Stomach (tissue), 8 donors: ENCODE measurements at regions not wholly inside any gene's neighbourhood (a gene's known extent, or its start where the extent isn't known, plus 50 kb on each side); places are given as distances from the start of the nearest gene placed in this dataset.

Experiments used
- DNase-seq, 2 donors: peaks; one replicate each; pipeline versions ENCODE4 v3.0.0 to v3.0.0-alpha.2; 2013 to 2019
- H3K27ac ChIP-seq, 5 donors: fragments of 200-600 bp in 4 of 5; sonication (generic) in 4 of 5; one replicate each; pipeline ENCODE4 v1.5.1; 2013 to 2019; ENCODE audit warnings: mild to moderate bottlenecking in 1 of 5, moderate library complexity in 1 of 5
- H3K27me3 ChIP-seq, 3 donors: fragments of 200-600 bp; sonication (generic); one replicate each; pipeline ENCODE4 v1.5.1; 2017 to 2019; ENCODE audit warnings: mixed run types in 1 of 3
- H3K36me3 ChIP-seq, 4 donors: fragments of 200-600 bp; sonication (generic); 1 replicate in 3 of 4; 2 replicates in 1 of 4; pipeline ENCODE4 v1.5.1; 2016 to 2019
- H3K4me1 ChIP-seq, 4 donors: fragments of 200-600 bp; sonication (generic); one replicate each; pipeline ENCODE4 v1.5.1; 2016 to 2019
- H3K4me3 ChIP-seq, 4 donors: fragments of 200-600 bp; sonication (generic) in 3 of 4; one replicate each; pipeline ENCODE4 v1.5.1; 2016 to 2019; ENCODE audit warnings: mild to moderate bottlenecking in 1 of 4
- H3K9me3 ChIP-seq, 4 donors: fragments of 200-600 bp; sonication (generic); one replicate each; pipeline ENCODE4 v1.5.1; 2016 to 2019
- EP300 ChIP-seq: sonication (generic); formaldehyde crosslinking; IDR thresholded peaks from one replicate; pipeline ENCODE4 v1.6.1; 2017; ENCODE audit warnings: antibody characterized with exemption
- POLR2A ChIP-seq, 4 donors: fragments of 450-650 bp; IDR thresholded peaks; one replicate each; pipeline ENCODE4 v1.6.1; 2016; ENCODE audit warnings: antibody characterized with exemption in 4 of 4, control low read depth in 2 of 4, mild to moderate bottlenecking in 1 of 4, moderate library complexity in 1 of 4
- POLR2AphosphoS5 ChIP-seq, 3 donors: sonication (generic); formaldehyde crosslinking; IDR thresholded peaks; one replicate each; pipeline ENCODE4 v1.6.1; 2016; ENCODE audit warnings: antibody characterized with exemption in 3 of 3
- WGBS, 5 donors: extraction: QIAGEN DNeasy Blood & Tissue Kit in 3 of 5; methylation state at CpG; one replicate each; pipeline versions ENCODE4 v1.1.5 to v1.1.7; 2013 to 2018; 5-methylcytosine and 5-hydroxymethylcytosine counted together
- intact Hi-C: fragments of 100-400 bp; cut with DNase I; formaldehyde crosslinking; loops from one replicate; pipeline ENCODE4 v1.15.1; 2023; ENCODE audit warnings: low total_unique reads
- TF ChIP-seq, protein P1 (sequence below), 7 experiments: fragments of 450-650 bp in 4 of 7; fragments of 200-600 bp in 3 of 7; sonication (generic) in 3 of 7; IDR thresholded peaks; one replicate each; pipeline ENCODE4 v1.5.1; 2016 to 2019; ENCODE audit warnings: antibody characterized with exemption in 7 of 7, control low read depth in 2 of 7, mild to moderate bottlenecking in 1 of 7
- donor health status: healthy with polysubstance abuse.
- donor health status: Bipolar disorder and iron deficiency.
- donor health status: healthy.

DNA sequence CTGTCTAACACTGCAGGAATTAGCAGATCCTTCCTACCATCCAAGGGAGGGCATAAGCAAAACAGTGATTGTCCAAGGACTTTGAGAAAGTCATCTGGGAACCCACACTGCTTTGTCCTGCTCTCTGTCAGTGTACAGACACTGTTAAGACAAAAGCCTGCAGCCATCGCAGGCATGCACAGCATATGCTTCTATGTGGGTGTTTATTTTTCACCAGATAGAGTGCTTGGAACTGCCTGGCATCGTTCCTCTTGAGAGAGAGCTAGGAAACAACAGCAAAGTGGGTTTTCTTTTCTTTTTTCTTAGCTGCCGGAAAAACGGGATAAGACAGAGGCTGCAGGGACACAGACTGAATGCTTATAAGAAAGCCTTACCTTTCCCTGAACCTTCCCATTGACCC lies 212.3 kb downstream of the ICE1 start:
- DNase-seq = peak in 1 of 2 donors; percentile 29
- H3K36me3 ChIP-seq = no peaks in the 10 kb centered on the region
- no peak overlapping the region for H3K27ac ChIP-seq
- WGBS, 5 donors = 47 to 74% (median 64%) methylated on average over 4 of the region's 4 CpGs
- TF ChIP-seq, protein P1, sequence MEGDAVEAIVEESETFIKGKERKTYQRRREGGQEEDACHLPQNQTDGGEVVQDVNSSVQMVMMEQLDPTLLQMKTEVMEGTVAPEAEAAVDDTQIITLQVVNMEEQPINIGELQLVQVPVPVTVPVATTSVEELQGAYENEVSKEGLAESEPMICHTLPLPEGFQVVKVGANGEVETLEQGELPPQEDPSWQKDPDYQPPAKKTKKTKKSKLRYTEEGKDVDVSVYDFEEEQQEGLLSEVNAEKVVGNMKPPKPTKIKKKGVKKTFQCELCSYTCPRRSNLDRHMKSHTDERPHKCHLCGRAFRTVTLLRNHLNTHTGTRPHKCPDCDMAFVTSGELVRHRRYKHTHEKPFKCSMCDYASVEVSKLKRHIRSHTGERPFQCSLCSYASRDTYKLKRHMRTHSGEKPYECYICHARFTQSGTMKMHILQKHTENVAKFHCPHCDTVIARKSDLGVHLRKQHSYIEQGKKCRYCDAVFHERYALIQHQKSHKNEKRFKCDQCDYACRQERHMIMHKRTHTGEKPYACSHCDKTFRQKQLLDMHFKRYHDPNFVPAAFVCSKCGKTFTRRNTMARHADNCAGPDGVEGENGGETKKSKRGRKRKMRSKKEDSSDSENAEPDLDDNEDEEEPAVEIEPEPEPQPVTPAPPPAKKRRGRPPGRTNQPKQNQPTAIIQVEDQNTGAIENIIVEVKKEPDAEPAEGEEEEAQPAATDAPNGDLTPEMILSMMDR (IDR thresholded peaks at IDR 0.05) = no peak
- TF ChIP-seq EP300 = no peak
- TF ChIP-seq POLR2AphosphoS5 (IDR thresholded peaks at IDR 0.05) = no peak
- intact Hi-C loops = no loop called here
- no peaks in the 10 kb centered on the region for H3K9me3 ChIP-seq
- H3K27me3 ChIP-seq = no peaks in the 10 kb centered on the region
- H3K4me3 ChIP-seq = no peak overlapping the region
- H3K4me1 ChIP-seq = peaks cover 0 to 15% (median 0%) of the 10 kb centered on the region in 4 donors

GRCh38 chr5:5633579-5633978 lies 211.1 kb downstream of the ICE1 start:
- 56 to 71% (median 68%) methylated on average over 4 of the region's 4 CpGs for WGBS, 5 donors
- Histone ChIP-seq H3K36me3 (no peaks in the 10 kb centered on the region), H3K27me3 (no peaks in the 10 kb centered on the region), H3K9me3 (no peaks in the 10 kb centered on the region), H3K27ac (no peak overlapping the region), H3K4me3 (no peak overlapping the region), H3K4me1 (peaks cover 0 to 10% (median 0%) of the 10 kb centered on the region in 4 donors)
- intact Hi-C loops = no loop called here
- DNase-seq = no peak
- TF ChIP-seq, protein P1 (IDR thresholded peaks at IDR 0.05) = no peak
- TF ChIP-seq EP300 = no peak
- TF ChIP-seq POLR2AphosphoS5 (IDR thresholded peaks at IDR 0.05) = no peak
- TF ChIP-seq POLR2A (IDR thresholded peaks at IDR 0.05) = no peak

GRCh38 chr5:5632678-5633077 lies 210.2 kb downstream of the ICE1 start:
- DNase-seq = no peak
- WGBS, 5 donors = 80 to 91% (median 87%) methylated on average over 2 of the region's 2 CpGs

DNA sequence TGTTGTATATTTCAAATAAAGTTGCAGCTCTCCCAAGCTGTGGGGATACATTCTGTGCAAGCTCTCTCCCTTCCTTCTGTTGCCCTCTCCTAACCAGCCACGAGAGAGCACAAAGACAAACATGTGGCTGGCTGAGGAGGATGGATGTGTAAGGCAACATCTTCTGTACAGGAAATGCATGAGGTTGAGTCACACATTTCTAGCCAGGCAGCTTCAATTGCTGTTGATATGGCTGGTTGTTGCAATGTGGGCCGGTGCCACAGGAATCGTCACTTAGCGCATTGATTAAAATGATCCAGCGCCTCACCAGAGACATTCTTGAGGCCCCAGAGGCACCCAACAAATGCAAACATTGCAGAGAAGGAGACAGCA lies 207.1 kb downstream of the ICE1 start:
- H3K9me3 ChIP-seq = peaks cover 0 to 10% (median 4%) of the 10 kb centered on the region in 4 donors
- intact Hi-C loops = no loop called here
- H3K27ac ChIP-seq = no peak overlapping the region
- no peaks in the 10 kb centered on the region for H3K27me3 ChIP-seq
- H3K4me1 ChIP-seq = peaks cover 0 to 2% (median 0%) of the 10 kb centered on the region in 4 donors
- TF ChIP-seq, protein P1 (IDR thresholded peaks at IDR 0.05) = no peak
- TF ChIP-seq EP300 (no peak), POLR2AphosphoS5 (IDR thresholded peaks at IDR 0.05) (no peak), POLR2A (IDR thresholded peaks at IDR 0.05) (no peak)
- WGBS, 5 donors = 69 to 79% (median 71%) methylated on average over 3 to 5 of the region's 5 CpGs
- no peak for DNase-seq
- no peak overlapping the region for H3K4me3 ChIP-seq
- no peaks in the 10 kb centered on the region for H3K36me3 ChIP-seq

More at GRCh38 chr5:5632678-5633077, 210.2 kb downstream of the ICE1 start:
- TF ChIP-seq POLR2A (IDR thresholded peaks at IDR 0.05) (no peak), EP300 (no peak), POLR2AphosphoS5 (IDR thresholded peaks at IDR 0.05) (no peak)
- TF ChIP-seq, protein P1 (IDR thresholded peaks at IDR 0.05) = no peak
- Histone ChIP-seq H3K36me3 (no peaks in the 10 kb centered on the region), H3K27ac (no peak overlapping the region), H3K4me3 (no peak overlapping the region), H3K27me3 (no peaks in the 10 kb centered on the region), H3K4me1 (peaks cover 0 to 10% (median 0%) of the 10 kb centered on the region in 4 donors), H3K9me3 (no peaks in the 10 kb centered on the region)
- intact Hi-C loops = no loop called here
